OCI-LY1 (cell line): ENCODE measurements at regions not wholly inside any gene's neighbourhood (a gene's known extent, or its start where the extent isn't known, plus 50 kb on each side); places are given as distances from the start of the nearest gene placed in this dataset.

Source experiments
- H2AFZ ChIP-seq: fragments of 200-600 bp; sonication (generic), shearing (Covaris generic); 2 replicates; pipeline ENCODE4 v1.6.0; 2014; ENCODE audit warnings: antibody characterized with exemption, mild to moderate bottlenecking, low read length
- H3F3A ChIP-seq: fragments of 200-600 bp; sonication (generic), shearing (Covaris generic); 2 replicates; pipeline ENCODE4 v1.6.0; 2014; ENCODE audit warnings: mild to moderate bottlenecking, antibody characterized with exemption, low read length, moderate library complexity; ENCODE audit not compliant: insufficient read depth
- H3K27ac ChIP-seq: fragments of 200-600 bp; sonication (generic); 2 replicates; pipeline ENCODE4 v1.5.1; 2014; ENCODE audit warnings: low read length, mixed run types, mild to moderate bottlenecking, low read depth; ENCODE audit not compliant: poor library complexity, severe bottlenecking
- H3K27me3 ChIP-seq: fragments of 200-600 bp; sonication (generic); 2 replicates; pipeline ENCODE4 v1.6.0; 2014; ENCODE audit warnings: antibody characterized with exemption, mild to moderate bottlenecking, low read length, moderate library complexity; ENCODE audit not compliant: insufficient read depth
- H3K36me3 ChIP-seq: fragments of 200-600 bp; sonication (generic); 2 replicates; pipeline ENCODE4 v1.6.1; 2014; ENCODE audit warnings: mild to moderate bottlenecking, antibody characterized with exemption, low read length, moderate library complexity, mixed read lengths; ENCODE audit not compliant: insufficient read depth
- H3K4me1 ChIP-seq: fragments of 200-600 bp; sonication (generic); 2 replicates; pipeline ENCODE4 v1.5.1; 2014; ENCODE audit warnings: mild to moderate bottlenecking, low read length, moderate library complexity; ENCODE audit not compliant: insufficient read depth, severe bottlenecking
- H3K4me2 ChIP-seq: fragments of 200-600 bp; sonication (generic), shearing (Covaris generic); 2 replicates; pipeline ENCODE4 v1.6.1; 2014; ENCODE audit warnings: low read length
- H3K4me3 ChIP-seq: fragments of 200-600 bp; sonication (generic); 2 replicates; pipeline ENCODE4 v1.5.1; 2014; ENCODE audit warnings: low read length, low read depth, mild to moderate bottlenecking, mixed read lengths; ENCODE audit not compliant: poor library complexity, severe bottlenecking
- H3K79me2 ChIP-seq: fragments of 200-600 bp; shearing (Covaris generic); 2 replicates; pipeline ENCODE4 v1.6.1; 2016; ENCODE audit warnings: mixed run types, low read length, mixed read lengths; ENCODE audit not compliant: insufficient read depth
- H3K9ac ChIP-seq: fragments of 200-600 bp; sonication (generic), shearing (Covaris generic); 2 replicates; pipeline ENCODE4 v1.6.1; 2014; ENCODE audit warnings: mild to moderate bottlenecking, low read length, mixed read lengths
- H3K9me2 ChIP-seq: fragments of 200-600 bp; sonication (generic), shearing (Covaris generic); 2 replicates; pipeline ENCODE4 v1.6.1; 2014; ENCODE audit warnings: low read depth, mild to moderate bottlenecking, low read length, mixed read lengths
- H3K9me3 ChIP-seq: fragments of 200-600 bp; shearing (Covaris generic); 2 replicates; pipeline ENCODE4 v1.6.1; 2014; ENCODE audit warnings: low read length, mixed read lengths
- H4K20me1 ChIP-seq: fragments of 200-600 bp; sonication (generic), shearing (Covaris generic); 2 replicates; pipeline ENCODE4 v1.6.0; 2016; ENCODE audit warnings: mild to moderate bottlenecking, low read length; ENCODE audit not compliant: insufficient read depth
- EZH2 ChIP-seq: fragments of 200-600 bp; sonication (generic), shearing (Covaris generic); IDR thresholded peaks from 2 replicates; pipeline ENCODE4 v1.8.0; 2017; ENCODE audit warnings: borderline replicate concordance, mixed run types, mild to moderate bottlenecking, antibody characterized with exemption, low read length, moderate library complexity, mixed read lengths
- TF ChIP-seq, protein P1 (sequence below): fragments of 200-600 bp; sonication (generic), shearing (Covaris generic); IDR thresholded peaks from 2 replicates; pipeline ENCODE4 v1.5.1; 2017; ENCODE audit warnings: mild to moderate bottlenecking, antibody characterized with exemption, low read length, moderate library complexity, mixed read lengths

DNA sequence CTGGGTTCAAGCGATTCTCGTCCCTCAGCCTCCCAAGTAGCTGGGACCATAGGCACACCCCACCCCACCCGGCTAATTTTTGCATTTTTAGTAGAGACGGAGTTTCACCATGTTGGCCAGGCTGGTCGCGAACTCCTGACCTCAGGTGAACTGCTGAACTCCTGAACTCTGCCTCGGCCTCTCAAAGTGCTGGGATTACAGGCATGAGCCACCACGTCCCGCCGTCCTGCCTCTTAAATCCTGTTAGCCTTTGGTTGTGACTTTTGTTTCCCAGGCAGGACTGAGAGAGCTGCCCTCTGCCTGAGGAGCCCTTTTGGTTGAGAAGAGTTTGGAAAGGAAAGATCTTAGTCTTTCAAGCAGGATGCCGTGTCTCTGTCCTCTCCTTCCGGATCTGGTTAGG lies 59.3 kb upstream of the C1orf174 start:
- no peak overlapping the region for H3K9ac ChIP-seq
- H3K36me3 ChIP-seq, result no peaks in the 10 kb centered on the region
- no peak overlapping the region for H3K27ac ChIP-seq
- no peak overlapping the region for H3K4me3 ChIP-seq
- H2AFZ ChIP-seq, result no peak overlapping the region
- H3K9me2 ChIP-seq, result no peaks in the 10 kb centered on the region
- TF ChIP-seq, protein P1, sequence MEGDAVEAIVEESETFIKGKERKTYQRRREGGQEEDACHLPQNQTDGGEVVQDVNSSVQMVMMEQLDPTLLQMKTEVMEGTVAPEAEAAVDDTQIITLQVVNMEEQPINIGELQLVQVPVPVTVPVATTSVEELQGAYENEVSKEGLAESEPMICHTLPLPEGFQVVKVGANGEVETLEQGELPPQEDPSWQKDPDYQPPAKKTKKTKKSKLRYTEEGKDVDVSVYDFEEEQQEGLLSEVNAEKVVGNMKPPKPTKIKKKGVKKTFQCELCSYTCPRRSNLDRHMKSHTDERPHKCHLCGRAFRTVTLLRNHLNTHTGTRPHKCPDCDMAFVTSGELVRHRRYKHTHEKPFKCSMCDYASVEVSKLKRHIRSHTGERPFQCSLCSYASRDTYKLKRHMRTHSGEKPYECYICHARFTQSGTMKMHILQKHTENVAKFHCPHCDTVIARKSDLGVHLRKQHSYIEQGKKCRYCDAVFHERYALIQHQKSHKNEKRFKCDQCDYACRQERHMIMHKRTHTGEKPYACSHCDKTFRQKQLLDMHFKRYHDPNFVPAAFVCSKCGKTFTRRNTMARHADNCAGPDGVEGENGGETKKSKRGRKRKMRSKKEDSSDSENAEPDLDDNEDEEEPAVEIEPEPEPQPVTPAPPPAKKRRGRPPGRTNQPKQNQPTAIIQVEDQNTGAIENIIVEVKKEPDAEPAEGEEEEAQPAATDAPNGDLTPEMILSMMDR, result no peak
- no peak for TF ChIP-seq EZH2
- no peak overlapping the region for H3K4me2 ChIP-seq
- no peaks in the 10 kb centered on the region; the same call in 1 of the 2 replicates for H3K27me3 ChIP-seq
- H3F3A ChIP-seq, result no peaks in the 10 kb centered on the region
- no peaks in the 10 kb centered on the region for H3K4me1 ChIP-seq
- H3K79me2 ChIP-seq, result no peaks in the 10 kb centered on the region
- H4K20me1 ChIP-seq, result no peaks in the 10 kb centered on the region
- H3K9me3 ChIP-seq, result no peaks in the 10 kb centered on the region

DNA sequence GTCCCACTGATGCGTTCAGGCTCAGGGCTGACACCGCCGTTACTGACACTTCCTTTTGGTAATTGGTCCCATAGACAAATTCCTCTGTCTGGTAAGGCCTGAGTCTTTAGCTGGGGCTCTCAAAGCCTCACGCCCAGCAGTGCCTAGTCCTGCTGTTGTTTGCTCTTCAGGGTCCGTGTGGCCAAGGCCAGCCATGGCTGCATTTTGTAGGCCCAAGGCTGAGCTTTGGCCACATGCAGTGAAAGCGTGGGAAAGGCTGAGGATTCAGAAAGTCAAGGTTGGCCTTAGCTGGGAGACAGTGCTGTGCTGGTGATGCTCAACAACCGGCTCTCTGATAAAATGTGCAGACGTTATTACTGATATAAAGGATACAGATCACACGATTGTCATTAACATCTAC lies 63.5 kb upstream of the C1orf174 start:
- H3K27ac ChIP-seq, result no peak overlapping the region
- H3K9ac ChIP-seq, result no peak overlapping the region
- H3F3A ChIP-seq, result no peaks in the 10 kb centered on the region
- TF ChIP-seq, protein P1, result no peak
- no peak for TF ChIP-seq EZH2
- H3K36me3 ChIP-seq, result no peaks in the 10 kb centered on the region
- H3K4me1 ChIP-seq, result no peaks in the 10 kb centered on the region
- H3K4me3 ChIP-seq, result no peak overlapping the region
- no peaks in the 10 kb centered on the region for H4K20me1 ChIP-seq
- no peaks in the 10 kb centered on the region for H3K9me2 ChIP-seq
- 0 out of 2 replicates have a peak, but pooled peaks cover 6% of the 10 kb centered on the region for H3K9me3 ChIP-seq
- no peak overlapping the region for H2AFZ ChIP-seq
- no peak overlapping the region for H3K4me2 ChIP-seq
- 0 out of 2 replicates have a peak, but pooled peaks cover 7% of the 10 kb centered on the region for H3K27me3 ChIP-seq
- no peaks in the 10 kb centered on the region for H3K79me2 ChIP-seq

GRCh38 chr1:3965693-3966092 lies 65.6 kb upstream of the C1orf174 start:
- no peaks in the 10 kb centered on the region for H3K4me1 ChIP-seq
- peaks cover 9% of the 10 kb centered on the region; the same call in 1 of the 2 replicates for H3K9me3 ChIP-seq
- H3K27ac ChIP-seq, result no peak overlapping the region
- H4K20me1 ChIP-seq, result no peaks in the 10 kb centered on the region
- no peak overlapping the region for H3K4me2 ChIP-seq
- H3F3A ChIP-seq, result no peaks in the 10 kb centered on the region
- H3K9me2 ChIP-seq, result no peaks in the 10 kb centered on the region
- H3K9ac ChIP-seq, result no peak overlapping the region
- H3K79me2 ChIP-seq, result no peaks in the 10 kb centered on the region
- H3K4me3 ChIP-seq, result no peak overlapping the region
- no peak for TF ChIP-seq EZH2
- TF ChIP-seq, protein P1, result no peak
- no peaks in the 10 kb centered on the region for H3K36me3 ChIP-seq
- H2AFZ ChIP-seq, result no peak overlapping the region
- peaks cover 24% of the 10 kb centered on the region; the same call in 1 of the 2 replicates for H3K27me3 ChIP-seq
